GM13976 (cell line): ENCODE measurements at regions not wholly inside any gene's neighbourhood (a gene's known extent, or its start where the extent isn't known, plus 50 kb on each side); places are given as distances from the start of the nearest gene placed in this dataset.

ENCODE experiments used
- DNase-seq: peaks from one replicate; pipeline ENCODE4 v3.0.0; 2012; ENCODE audit warnings: low spot score
- CTCF ChIP-seq: IDR thresholded peaks from 2 replicates; pipeline ENCODE4 v1.5.1; 2012; ENCODE audit warnings: borderline replicate concordance, mild to moderate bottlenecking; ENCODE audit not compliant: insufficient read depth; ENCODE audit errors: extremely low read depth, missing control alignments, control extremely low read depth
- in situ Hi-C: fragments of 300-500 bp; cut with MboI; formaldehyde crosslinking; loops from one replicate; pipeline ENCODE4 v1.12.0; 2022; ENCODE audit warnings: low sequenced_read_pairs, mixed read lengths, inconsistent platforms; ENCODE audit not compliant: unreplicated experiment

- no peak for TF ChIP-seq CTCF
- no peak for DNase-seq
- in situ Hi-C loops = no loop called here
These were observed 173.7 kb upstream of the EGLN3 start for GRCh38 chr14:34124585-34124984.

GRCh38 chr14:34122650-34123049, 171.8 kb upstream of the EGLN3 start:
- DNase-seq = no peak
- no peak for TF ChIP-seq CTCF
- in situ Hi-C loops = no loop called here

GRCh38 chr14:34122081-34122480, 171.2 kb upstream of the EGLN3 start:
- DNase-seq = no peak
- in situ Hi-C loops = no loop called here

GRCh38 chr14:34120185-34120977, 169.5 kb upstream of the EGLN3 start:
- in situ Hi-C loops = no loop called here
- TF ChIP-seq CTCF = no peak
- no peak for DNase-seq

More at GRCh38 chr14:34122081-34122480, 171.2 kb upstream of the EGLN3 start:
- no peak for TF ChIP-seq CTCF

- no peak for TF ChIP-seq CTCF
- DNase-seq = no peak
- in situ Hi-C loops = no loop called here
These were observed 168.4 kb upstream of the EGLN3 start for GRCh38 chr14:34119107-34119858.

- in situ Hi-C loops = no loop called here
- no peak for TF ChIP-seq CTCF
- no peak for DNase-seq
These were observed 163.1 kb upstream of the EGLN3 start for GRCh38 chr14:34113991-34114390.
